HG03045 (cell line): ENCODE measurements at regions not wholly inside any gene's neighbourhood (a gene's known extent, or its start where the extent isn't known, plus 50 kb on each side); places are given as distances from the start of the nearest gene placed in this dataset.
"Not testable (repeated sequence)": the region's sequence is repeated elsewhere in the genome, so short reads cannot be mapped to it uniquely, and the experiment has no call there.

Experiments
- ATAC-seq: cut with Tn5 transposase; IDR thresholded peaks from one replicate; pipeline ENCODE4 v1.9.1; 2021; ENCODE audit warnings: mild to moderate bottlenecking, moderate library complexity; ENCODE audit not compliant: unreplicated experiment

GRCh38 chr1:55311979-55312378 is 96.8 kb upstream of the USP24 start:
- no peak for ATAC-seq

- no peak for ATAC-seq
Measured at GRCh38 chr1:55311057-55311641, 96.0 kb upstream of the USP24 start.

GRCh38 chr1:55310505-55310971 is 95.4 kb upstream of the USP24 start:
- no peak for ATAC-seq

- no peak for ATAC-seq
Measured at GRCh38 chr1:55309786-55310504, 94.8 kb upstream of the USP24 start.

DNA sequence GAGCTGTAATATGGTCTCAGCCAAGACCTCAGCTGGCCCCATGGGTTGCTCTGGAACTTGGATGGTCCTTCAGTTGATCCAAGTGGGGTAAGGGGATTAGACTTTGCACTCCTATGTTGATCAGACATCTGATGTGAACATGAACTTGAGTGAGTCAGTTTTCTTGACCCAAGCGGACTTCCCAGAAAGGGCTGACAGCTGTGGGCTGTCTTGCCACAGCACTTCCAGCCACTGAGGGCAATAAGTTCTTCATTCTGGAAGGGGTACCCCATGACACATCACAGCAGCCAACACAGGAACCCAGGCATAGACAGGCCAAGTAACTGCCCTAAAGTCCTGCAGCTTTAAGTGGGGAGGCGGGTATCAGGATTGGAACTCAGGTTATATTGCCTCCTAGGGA is 93.9 kb upstream of the USP24 start:
- no peak for ATAC-seq

DNA sequence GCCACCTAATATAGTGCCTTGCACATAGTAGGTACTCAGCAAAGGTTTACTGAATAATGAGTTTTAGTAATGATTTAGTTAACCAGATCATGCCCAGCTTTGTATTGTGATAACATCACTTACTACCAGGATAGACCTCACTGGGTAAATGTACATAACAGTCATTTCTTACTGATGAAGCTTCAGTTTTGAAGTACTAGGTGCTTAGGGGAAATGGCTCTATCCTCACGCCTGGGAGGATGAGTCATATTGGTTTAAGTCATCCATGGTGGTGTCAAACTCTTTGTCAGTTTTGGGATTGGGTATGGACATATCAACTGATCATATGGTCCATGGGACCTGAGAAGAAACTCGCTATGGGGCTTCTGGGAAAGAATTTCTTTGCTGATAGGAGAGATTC is 90.6 kb upstream of the USP24 start:
- no peak for ATAC-seq

DNA sequence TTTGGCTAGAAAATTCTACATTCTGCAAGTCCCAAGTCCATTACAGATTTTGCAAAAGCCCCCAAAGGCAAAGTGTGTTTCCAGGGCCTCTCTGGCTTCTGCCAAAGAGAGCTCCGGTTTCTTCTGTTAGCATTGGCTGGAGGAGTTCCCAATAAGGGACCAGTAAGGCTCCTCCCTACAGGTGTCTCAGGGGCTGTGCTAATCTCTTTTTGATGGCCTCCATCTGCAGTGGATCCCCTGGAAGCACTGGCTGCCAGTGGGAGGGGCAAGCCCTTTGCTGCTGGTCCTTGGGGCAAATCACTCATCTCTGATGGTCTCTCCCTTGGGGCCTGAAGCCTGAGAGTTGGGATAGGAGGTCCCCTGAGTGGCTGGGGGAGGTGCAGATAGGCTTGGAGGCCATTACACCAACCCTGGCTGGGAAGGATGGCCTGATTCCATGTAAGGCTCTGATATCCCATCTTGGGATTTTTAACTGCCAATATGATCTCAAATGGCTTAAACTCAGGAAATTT is 89.1 kb upstream of the USP24 start:
- no peak for ATAC-seq

- ATAC-seq = no peak
Measured at GRCh38 chr1:55302972-55303371, 87.8 kb upstream of the USP24 start.

- ATAC-seq = no peak
Measured at GRCh38 chr1:55301912-55302311, 86.7 kb upstream of the USP24 start.

DNA sequence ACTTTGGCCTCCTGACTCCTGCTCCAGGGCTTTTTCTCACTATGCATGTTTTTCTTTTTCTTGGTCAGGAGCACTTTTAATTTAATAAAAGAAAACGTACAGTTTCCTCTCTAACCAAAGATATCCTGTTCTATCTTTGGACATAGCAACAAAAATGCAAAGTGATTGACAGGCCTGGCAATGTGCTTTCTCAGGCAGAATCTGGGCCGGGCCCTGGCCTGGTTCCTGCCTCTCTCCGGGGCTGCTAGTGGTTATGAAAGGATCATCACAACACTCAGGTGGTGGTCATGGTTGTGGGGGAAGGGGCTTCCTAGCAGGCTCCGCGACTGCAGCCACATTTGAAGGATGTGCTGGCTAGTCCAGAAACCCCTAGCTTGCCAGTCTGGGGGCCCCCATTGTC is 85.8 kb upstream of the USP24 start:
- no peak for ATAC-seq

DNA sequence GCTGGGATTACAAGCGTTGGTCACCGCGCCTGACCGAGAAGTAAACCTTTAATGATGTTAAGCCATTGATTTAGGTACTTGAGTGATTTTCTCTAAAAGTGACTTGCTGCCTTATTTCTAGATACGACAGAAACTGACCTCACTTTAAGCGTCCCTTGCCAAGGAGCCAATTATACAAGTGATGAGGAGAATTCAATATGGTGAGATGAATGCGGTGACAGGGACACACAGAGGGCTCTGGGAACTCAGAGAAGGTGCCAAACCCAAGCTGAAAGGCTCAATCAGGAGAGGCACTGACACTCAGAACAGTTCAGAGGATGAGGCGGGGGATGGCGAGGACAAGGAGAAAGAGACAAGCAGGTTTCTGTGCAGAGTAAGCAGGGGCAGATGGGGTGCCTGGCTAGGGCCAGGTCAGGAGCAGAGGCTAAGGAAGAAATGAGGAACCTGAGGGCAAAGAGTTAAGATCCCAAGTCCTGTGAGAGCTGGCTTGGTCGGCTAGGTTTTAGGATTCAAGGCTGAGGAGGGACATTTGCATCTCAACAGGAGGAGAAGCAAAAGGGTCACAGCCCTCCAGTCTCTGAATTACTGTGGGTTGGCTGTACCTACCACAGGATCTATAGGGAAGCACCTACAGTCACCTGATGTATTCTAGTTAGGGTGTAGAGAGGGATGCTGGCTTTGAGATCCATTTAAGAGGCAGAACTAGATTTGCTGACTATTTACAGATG is 83.2 kb upstream of the USP24 start:
- no peak for ATAC-seq

GRCh38 chr1:55296247-55296646 is 81.1 kb upstream of the USP24 start:
- ATAC-seq = not testable (repeated sequence)

- ATAC-seq = no peak
Measured at GRCh38 chr1:55289614-55290013, 74.5 kb upstream of the USP24 start.

DNA sequence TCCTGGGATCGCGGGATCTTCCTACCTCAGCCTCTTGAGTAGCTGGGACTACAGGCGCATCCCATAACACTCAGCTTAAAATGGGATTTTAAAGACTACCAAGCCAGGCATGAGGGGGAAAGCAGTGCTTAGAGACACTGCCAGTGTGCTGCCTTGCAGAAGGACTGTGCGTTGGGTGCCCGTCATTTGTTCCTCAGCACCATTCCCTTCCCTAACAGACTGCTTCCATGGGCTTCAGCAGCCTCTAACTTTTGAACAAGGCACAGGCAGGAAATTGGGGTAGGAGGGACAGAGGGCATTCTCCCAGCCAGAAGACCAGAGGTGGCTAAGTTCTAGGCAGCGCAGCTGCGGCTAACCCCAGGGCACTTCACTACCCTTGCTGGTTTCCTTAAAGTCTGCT is 73.9 kb upstream of the USP24 start:
- ATAC-seq = no peak

DNA sequence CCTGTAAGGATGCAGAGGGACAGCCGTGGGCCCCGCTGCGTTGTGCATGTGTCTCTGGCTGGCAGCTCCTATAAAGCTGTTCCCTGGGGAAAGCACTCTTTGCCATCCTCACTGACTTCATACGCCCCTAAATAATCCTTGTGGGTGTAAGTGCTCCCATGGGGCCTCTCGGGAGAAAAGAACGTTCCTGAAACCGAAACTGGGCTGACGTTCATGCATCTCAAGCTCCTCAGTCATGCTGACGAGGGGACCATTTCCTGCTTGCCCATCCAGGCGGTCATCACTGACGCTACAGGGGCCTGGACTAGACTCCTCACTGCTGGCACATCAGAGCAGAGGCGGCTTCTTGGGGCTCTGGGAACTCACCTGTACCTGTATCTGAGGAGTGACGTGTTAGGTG is 73.1 kb upstream of the USP24 start:
- peak; percentile 72 for ATAC-seq

GRCh38 chr1:55287723-55288122 is 72.6 kb upstream of the USP24 start:
- ATAC-seq = peak; percentile 36

GRCh38 chr1:55286856-55287602 is 71.9 kb upstream of the USP24 start:
- no peak for ATAC-seq

- no peak for ATAC-seq
Measured at GRCh38 chr1:55285834-55286233, 70.7 kb upstream of the USP24 start.

DNA sequence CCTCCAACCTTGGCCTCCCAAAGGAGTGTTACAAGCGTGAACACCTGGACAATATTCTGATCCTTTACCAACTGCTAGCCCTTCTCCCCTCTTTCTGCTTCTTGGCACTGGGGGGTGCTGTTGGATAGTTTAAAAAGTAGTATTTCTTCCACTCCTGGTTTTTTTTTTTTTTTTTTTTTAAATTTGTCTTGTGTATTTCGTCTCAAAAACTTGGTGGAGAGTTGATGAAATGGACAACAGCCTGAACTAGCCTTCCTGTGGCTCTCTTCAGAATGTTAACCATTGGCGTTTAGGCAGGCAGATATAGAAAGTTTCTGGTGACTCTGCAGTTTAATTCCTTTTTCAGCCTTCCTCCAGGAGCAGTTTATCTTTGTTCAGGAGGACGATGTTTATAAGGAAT is 69.7 kb upstream of the USP24 start:
- no peak for ATAC-seq

- ATAC-seq = no peak
Measured at GRCh38 chr1:55282058-55282457, 66.9 kb upstream of the USP24 start.

DNA sequence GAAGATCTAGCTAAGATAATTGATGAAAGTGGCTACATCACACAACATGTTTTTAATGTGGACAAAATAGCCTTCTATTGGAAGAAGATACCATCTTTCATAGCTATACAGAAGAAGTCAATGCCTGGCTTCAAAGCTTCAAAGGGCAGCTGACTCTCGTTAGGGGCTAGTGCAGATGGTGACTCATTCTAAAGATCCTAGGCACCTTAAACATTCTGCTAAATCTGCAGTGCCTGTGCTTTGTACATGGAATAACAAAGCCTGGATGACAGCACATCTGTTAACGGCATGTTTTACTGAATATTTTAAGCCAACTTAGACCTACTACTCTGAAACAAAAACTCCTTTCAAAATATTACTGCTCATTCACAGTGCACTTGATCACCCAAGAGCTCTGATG is 65.6 kb upstream of the USP24 start:
- ATAC-seq = no peak
